Right atrium auricular region (tissue), 2 donors: ENCODE measurements at regions not wholly inside any gene's neighbourhood (a gene's known extent, or its start where the extent isn't known, plus 50 kb on each side); places are given as distances from the start of the nearest gene placed in this dataset.

ENCODE experiments used
- DNase-seq: peaks from one replicate; pipeline ENCODE4 v3.0.0-alpha.2; 2019; ENCODE audit warnings: low spot score
- H3K27ac ChIP-seq, 2 donors: fragments of 200-600 bp; sonication (generic); 1 replicate in 1 of 2; 2 replicates in 1 of 2; pipeline ENCODE4 v1.5.1; 2016 to 2019
- H3K27me3 ChIP-seq, 2 donors: fragments of 200-600 bp; sonication (generic); one replicate each; pipeline versions ENCODE4 v1.5.1 to v1.6.0; 2017 to 2019
- H3K36me3 ChIP-seq: fragments of 200-600 bp; sonication (generic); one replicate; pipeline ENCODE4 v1.5.1; 2016
- H3K4me1 ChIP-seq, 2 donors: fragments of 200-600 bp; sonication (generic); one replicate each; pipeline versions ENCODE4 v1.5.1 to v1.6.0; 2017 to 2019
- H3K4me3 ChIP-seq, 2 donors: fragments of 200-600 bp; sonication (generic); 1 replicate in 1 of 2; 2 replicates in 1 of 2; pipeline ENCODE4 v1.5.1; 2017 to 2019; ENCODE audit warnings: mild to moderate bottlenecking in 1 of 2, moderate library complexity in 1 of 2
- H3K9me3 ChIP-seq, 2 donors: fragments of 200-600 bp; sonication (generic); one replicate each; pipeline ENCODE4 v1.5.1; 2019
- CTCF ChIP-seq, 2 donors: fragments of 200-600 bp; sonication (generic); IDR thresholded peaks; one replicate each; pipeline ENCODE4 v1.5.1; 2019; ENCODE audit warnings: antibody characterized with exemption in 2 of 2

GRCh38 chr14:41302776-41303175 lies 303.9 kb upstream of the LRFN5 start:
- no peak overlapping the region for H3K4me3 ChIP-seq
- H3K9me3 ChIP-seq: no peaks in the 10 kb centered on the region
- H3K27me3 ChIP-seq: no peaks in the 10 kb centered on the region
- no peak for TF ChIP-seq CTCF (IDR thresholded peaks at IDR 0.05)
- no peaks in the 10 kb centered on the region for H3K36me3 ChIP-seq
- no peak for DNase-seq
- no peaks in the 10 kb centered on the region for H3K4me1 ChIP-seq
- H3K27ac ChIP-seq: no peak overlapping the region

GRCh38 chr14:41299924-41300323 lies 306.8 kb upstream of the LRFN5 start:
- no peak for TF ChIP-seq CTCF (IDR thresholded peaks at IDR 0.05)
- Histone ChIP-seq H3K36me3 (no peaks in the 10 kb centered on the region), H3K9me3 (no peaks in the 10 kb centered on the region), H3K27ac (no peak overlapping the region), H3K4me1 (no peaks in the 10 kb centered on the region), H3K4me3 (no peak overlapping the region), H3K27me3 (no peaks in the 10 kb centered on the region)
- DNase-seq: no peak

GRCh38 chr14:41298328-41298690 lies 308.4 kb upstream of the LRFN5 start:
- no peaks in the 10 kb centered on the region for H3K4me1 ChIP-seq
- H3K36me3 ChIP-seq: no peaks in the 10 kb centered on the region
- DNase-seq: no peak
- no peak overlapping the region for H3K4me3 ChIP-seq
- no peak for TF ChIP-seq CTCF (IDR thresholded peaks at IDR 0.05)
- no peak overlapping the region for H3K27ac ChIP-seq
- no peaks in the 10 kb centered on the region for H3K27me3 ChIP-seq
- H3K9me3 ChIP-seq: no peaks in the 10 kb centered on the region

GRCh38 chr14:41297576-41298327 lies 308.9 kb upstream of the LRFN5 start:
- Histone ChIP-seq H3K4me1 (no peaks in the 10 kb centered on the region), H3K9me3 (no peaks in the 10 kb centered on the region), H3K36me3 (no peaks in the 10 kb centered on the region), H3K27me3 (no peaks in the 10 kb centered on the region), H3K27ac (no peak overlapping the region), H3K4me3 (no peak overlapping the region)
- no peak for DNase-seq
- TF ChIP-seq CTCF (IDR thresholded peaks at IDR 0.05): no peak

- H3K4me1 ChIP-seq: no peaks in the 10 kb centered on the region
- TF ChIP-seq CTCF (IDR thresholded peaks at IDR 0.05): no peak
- no peak for DNase-seq
- no peak overlapping the region for H3K27ac ChIP-seq
- no peaks in the 10 kb centered on the region for H3K36me3 ChIP-seq
- H3K27me3 ChIP-seq: no peaks in the 10 kb centered on the region
- H3K9me3 ChIP-seq: no peaks in the 10 kb centered on the region
- no peak overlapping the region for H3K4me3 ChIP-seq
Measured at GRCh38 chr14:41295734-41296133, 310.9 kb upstream of the LRFN5 start.

- no peak for DNase-seq
- no peaks in the 10 kb centered on the region for H3K4me1 ChIP-seq
- H3K4me3 ChIP-seq: no peak overlapping the region
- H3K9me3 ChIP-seq: no peaks in the 10 kb centered on the region
- no peaks in the 10 kb centered on the region for H3K27me3 ChIP-seq
- H3K27ac ChIP-seq: no peak overlapping the region
- TF ChIP-seq CTCF (IDR thresholded peaks at IDR 0.05): no peak
- no peaks in the 10 kb centered on the region for H3K36me3 ChIP-seq
Measured at GRCh38 chr14:41289025-41289424, 317.7 kb upstream of the LRFN5 start.
